Limb (tissue), 2 donors: ENCODE measurements at regions not wholly inside any gene's neighbourhood (a gene's known extent, or its start where the extent isn't known, plus 50 kb on each side); places are given as distances from the start of the nearest gene placed in this dataset.
"Not testable (repeated sequence)": the region's sequence is repeated elsewhere in the genome, so short reads cannot be mapped to it uniquely, and the experiment has no call there.

Experiments used
- DNase-seq, 2 donors: peaks; one replicate each; pipeline ENCODE4 v3.0.0-alpha.2; 2016; ENCODE audit errors: extremely low spot score in 2 of 2

DNA sequence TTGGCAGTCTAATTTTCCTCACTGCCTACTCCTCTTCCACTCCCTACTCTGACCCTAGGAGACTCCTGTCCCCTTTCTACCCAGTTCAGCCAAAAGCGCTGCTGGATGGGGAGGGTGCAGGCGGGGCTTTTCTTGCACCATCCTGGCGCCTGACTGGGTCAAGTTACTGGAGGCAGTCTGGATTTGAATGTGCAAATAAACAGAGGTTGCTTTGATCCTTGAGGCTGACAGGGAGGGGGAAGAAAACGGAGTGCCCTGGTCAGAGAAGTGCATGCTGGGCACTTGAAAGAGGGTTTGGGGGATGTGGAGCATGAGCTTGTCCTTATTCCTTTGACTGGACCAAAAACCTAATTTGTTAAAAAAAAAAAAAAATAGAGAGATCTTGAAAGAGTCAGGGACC is 76.8 kb upstream of the SOX13 start:
- no peak for DNase-seq

DNA sequence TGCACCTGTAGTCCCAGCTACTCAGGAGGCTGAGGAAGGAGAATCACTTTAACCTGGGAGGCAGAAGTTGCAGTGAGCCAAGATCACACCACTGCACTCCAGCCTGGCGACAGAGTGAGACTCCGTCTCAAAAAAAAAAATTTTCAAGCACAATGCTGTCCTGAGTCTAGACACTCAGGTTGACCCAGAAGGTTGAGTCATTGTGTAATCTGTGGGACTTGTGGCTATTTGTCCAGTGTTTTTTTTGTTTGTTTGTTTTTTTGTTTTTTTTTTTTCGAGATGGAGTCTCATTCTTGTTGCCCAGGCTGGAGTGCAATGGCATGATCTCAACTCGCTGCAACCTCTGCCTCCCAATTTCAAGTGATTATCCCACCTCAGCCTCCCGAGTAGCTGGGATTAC is 74.3 kb upstream of the SOX13 start:
- DNase-seq = not testable (repeated sequence)

DNA sequence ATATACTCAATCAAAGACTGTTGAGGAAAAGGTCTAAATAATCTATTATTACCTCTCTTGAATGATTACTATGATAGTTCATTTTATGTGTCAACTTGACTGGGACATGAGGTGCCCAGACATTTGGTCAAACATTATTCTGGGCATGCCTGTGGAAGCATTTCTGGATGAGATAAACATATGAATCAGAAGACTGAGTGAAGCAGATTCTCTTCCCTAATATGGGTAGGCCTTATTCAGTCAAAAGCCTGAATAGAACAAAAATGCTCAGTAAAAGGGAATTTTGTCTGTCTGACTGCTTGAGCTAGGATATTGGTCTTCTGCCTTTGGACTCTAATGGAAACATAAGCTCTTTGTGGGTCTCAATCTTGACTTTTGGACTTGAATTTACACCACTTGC is 73.3 kb upstream of the SOX13 start:
- no peak for DNase-seq

DNA sequence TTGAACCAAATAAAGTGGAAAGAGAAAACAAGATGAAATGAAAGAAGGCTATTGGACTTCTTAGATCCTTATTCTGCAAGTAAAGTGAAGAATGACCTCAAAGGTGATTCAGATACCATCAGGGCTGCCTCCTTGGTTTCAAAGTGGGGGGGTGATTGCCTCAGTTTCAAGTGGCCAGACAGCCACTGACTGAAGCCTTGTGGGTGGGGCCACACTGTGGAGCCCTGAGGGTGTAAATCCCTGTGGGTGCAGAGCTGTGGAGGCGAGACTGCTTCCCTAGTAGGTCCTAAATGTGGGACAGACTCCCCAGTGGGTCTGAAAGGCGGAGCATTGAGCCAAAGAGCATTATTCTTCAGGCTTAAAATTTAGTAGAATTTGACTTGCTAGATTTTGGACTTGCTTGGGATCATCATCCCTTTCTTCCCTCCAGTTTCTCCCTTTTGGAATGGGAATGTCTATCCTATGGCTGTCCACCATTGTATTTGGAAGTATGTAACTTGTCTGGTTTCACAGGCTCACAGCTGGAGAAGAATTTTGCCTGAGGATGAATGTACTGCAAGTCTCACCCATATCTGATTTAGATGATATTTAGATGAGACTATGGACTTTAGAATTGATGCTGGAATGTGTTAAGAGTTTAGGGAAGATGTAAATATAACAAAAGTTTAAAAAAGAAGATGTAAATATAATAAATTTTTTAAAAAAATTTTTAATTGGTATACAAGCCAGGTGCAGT is 71.6 kb upstream of the SOX13 start:
- no peak for DNase-seq

DNA sequence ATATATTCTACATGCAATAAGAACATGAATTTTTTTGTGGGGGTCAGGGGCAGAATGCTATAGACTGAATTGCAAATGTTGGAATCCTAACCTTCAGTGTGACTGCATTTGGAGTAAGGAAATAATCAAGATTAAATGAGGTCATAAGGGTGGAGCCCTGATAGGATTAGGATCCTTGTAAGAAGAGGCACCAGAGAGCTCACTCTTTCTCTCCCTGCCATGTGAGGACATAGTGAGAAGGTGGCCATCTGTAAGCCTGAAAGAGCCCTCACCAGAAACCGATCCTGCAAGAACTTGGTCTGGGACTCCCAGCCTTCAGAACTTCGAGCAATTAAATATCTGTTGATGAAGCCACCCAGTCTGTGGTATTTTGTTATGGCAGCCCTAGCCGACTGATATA is 70.3 kb upstream of the SOX13 start:
- no peak for DNase-seq

DNA sequence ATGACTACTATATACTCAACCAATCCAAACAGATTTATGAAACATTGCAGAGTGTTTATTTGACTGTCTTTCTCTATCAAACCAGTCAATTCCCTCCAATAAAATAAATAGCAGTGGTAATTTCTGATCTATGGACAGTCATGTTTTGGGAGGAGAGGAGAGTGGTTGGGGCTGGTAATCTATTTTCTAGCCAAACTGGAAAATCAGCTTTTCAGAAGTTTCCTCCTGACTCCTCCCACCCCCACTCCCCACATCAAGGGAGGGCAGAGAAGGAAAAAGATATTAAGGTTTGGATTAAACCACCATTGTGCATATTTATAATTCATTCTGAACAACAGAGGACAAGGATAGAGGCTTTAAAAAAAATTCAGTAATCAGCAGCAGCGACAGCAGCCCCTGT is 69.4 kb upstream of the SOX13 start:
- DNase-seq = no peak

DNA sequence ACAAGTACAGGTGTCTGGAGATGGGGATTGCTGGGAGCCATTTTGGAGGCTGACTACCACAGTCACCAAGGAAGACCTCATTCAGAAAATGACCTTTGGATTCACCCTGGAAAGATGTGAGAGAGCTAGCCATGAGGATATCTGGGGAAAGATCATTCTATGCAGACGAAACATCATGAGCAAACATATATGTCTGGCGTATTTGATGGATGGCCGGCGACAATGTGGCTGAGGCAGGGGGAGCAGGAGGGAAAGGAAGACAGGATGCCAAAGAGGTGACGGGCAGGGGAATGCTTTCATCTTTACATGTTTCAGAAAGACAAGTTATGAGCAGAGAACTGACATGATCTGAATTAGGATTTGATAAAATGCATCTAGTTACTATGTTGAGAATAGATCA is 61.5 kb upstream of the SOX13 start:
- no peak for DNase-seq

DNA sequence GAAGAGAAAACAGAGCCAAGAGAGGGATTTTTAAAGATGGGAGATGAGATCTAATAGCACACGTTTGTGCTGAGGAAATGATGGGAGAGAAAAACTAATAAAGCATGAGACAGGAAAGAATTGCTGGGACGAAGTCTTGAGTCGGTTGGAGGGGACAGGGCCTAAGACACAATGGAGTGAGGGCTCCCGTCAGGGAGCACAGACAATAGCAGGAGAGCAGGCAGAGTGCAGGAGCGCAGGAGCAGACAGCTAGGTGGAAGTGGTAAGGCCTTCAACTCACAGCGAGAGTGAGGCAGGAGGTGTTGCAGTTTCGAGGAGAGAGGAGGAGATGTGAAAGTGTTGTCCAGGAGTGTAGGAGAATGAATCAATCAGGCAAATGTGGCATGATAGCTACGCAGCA is 59.9 kb upstream of the SOX13 start:
- DNase-seq = no peak

DNA sequence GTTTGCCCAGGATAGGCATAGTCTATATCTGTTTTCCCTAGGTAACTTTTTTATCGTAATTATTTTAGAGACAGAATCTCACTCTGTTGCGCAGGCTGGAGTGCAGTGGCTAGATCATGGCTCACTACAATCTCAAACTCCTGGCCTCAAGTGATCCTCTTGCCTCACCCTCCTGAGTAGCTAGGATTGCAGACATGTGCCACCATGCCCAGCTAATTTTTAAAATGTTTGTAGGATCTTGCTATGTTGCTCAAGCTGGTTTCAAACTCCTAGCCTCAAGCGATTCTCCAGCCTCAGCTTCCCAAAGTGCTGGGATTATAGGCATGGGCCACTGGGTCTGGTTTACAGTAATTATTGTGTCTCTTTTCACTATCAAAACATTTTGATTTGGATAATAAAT is 58.6 kb upstream of the SOX13 start:
- no peak for DNase-seq

DNA sequence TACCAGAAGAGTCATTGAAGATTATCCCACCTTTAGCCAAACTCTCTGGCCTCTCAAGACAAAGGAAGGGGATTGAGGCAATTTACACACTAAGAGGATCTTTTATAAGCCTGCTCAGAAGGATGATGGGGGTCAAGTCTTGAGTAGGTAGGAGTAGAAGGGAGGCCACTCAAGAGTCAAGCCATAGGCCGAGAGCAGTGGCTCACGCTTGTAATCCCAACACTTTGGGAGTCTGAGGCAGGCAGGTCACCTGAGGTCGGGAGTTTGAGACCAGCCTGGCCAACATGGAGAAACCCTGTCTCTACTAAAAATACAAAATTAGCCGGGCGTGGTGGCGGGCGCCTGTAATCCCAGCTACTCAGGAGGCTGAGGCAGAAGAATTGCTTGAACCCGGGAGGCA is 58.0 kb upstream of the SOX13 start:
- not testable (repeated sequence) for DNase-seq

DNA sequence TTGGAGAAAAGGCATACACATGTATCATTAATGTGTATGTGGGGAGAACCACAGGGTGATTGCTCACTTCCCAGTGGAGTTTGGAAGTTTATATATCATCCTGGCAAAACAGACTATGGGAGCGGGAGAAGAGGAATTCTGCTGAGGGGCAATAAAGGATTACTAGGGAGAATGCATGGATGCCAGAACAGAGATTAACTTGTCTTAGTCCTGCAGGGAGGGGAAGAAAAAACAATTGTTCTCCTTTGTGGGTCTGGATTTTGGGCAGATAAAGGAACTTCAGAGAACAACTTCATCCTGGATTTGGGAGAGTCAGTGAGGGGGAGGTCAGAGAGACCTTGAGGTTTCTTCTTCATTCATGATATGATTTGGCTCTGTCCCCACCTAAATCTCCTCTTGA is 55.9 kb upstream of the SOX13 start:
- no peak for DNase-seq

DNA sequence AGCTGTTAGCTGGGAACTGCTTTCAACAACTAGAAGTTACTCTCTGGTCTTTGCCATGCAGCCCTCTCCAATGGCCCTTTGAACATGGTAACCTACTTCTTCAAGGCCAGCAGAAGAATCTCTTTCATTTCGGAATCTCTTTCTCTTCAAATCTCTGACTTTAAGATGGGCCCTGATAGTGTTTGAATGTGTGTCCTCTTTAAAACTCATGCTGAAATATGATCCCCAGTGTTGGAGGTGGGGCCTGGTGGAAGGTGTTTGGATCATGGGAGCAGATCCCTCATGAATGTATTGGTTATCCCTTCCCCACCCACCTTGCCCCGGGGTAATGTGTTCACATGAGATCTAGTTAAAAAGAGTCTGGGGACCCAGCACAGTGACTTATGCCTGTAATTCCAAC is 54.5 kb upstream of the SOX13 start:
- DNase-seq = no peak
